ENCODE measurements at regions not wholly inside any gene's neighbourhood (a gene's known extent, or its start where the extent isn't known, plus 50 kb on each side); places are given as distances from the start of the nearest gene placed in this dataset.

DNA sequence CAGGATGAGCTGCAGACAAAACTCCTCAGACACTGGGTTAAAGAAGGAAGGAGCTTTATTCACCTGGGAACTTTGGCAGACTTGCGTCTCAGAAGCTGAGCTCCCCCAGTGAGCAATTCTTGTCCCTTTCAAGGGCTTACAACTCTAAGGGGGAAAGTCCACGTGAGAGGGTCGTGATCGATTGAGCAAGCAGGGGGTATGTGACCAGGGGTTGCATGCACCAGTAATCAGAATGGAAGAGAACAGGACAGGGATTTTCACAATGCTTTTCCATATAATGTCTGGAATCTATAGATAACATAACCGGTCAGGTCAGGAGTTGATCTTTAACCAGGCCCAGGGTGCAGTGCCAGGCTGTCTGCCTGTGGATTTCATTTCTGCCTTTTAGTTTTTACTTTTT lies 202.8 kb upstream of the MRPS30 start:
- FAIRE-seq: no peak
- Histone ChIP-seq H2BK5ac (ENCODE audit: low read depth, low read length) (no peak overlapping the region), H3K79me2 (ENCODE audit: control insufficient read depth in 1 of 2, insufficient read depth in 2 of 2, low read length in 2 of 2) (no peaks in the 10 kb centered on the region), H4K8ac (ENCODE audit: extremely low read depth, insufficient read depth, low read length) (no peak overlapping the region), H3K4me2 (ENCODE audit: insufficient read depth in 1 of 2, low read depth in 2 of 2, low read length in 2 of 2) (no peak overlapping the region), H2AK5ac (ENCODE audit: low read depth, low read length) (no peak overlapping the region), H3K18ac (ENCODE audit: extremely low read depth, low read length) (no peak overlapping the region), H2BK15ac (ENCODE audit: low read length) (no peak overlapping the region), H3K27ac (ENCODE audit: low read depth, low read length) (no peak overlapping the region), H3K9me3 (ENCODE audit: insufficient read depth in 2 of 2, low read depth in 1 of 2, low read length in 1 of 2) (no peaks in the 10 kb centered on the region), H2AFZ (ENCODE audit: low read length) (no peak overlapping the region), H3K23me2 (ENCODE audit: low read depth, low read length) (no peaks in the 10 kb centered on the region), H3K36me3 (ENCODE audit: control insufficient read depth in 2 of 4, insufficient read depth in 4 of 4, low read length in 3 of 4) (no peaks in the 10 kb centered on the region), H2BK20ac (ENCODE audit: low read length) (no peak overlapping the region), H3K79me1 (ENCODE audit: low read depth, low read length) (no peaks in the 10 kb centered on the region), H3K4me1 (replicated peaks in 1 of 4; ENCODE audit: control insufficient read depth in 3 of 4, insufficient read depth in 4 of 4, low read length in 3 of 4) (no peaks in the 10 kb centered on the region), H4K91ac (replicated peaks; ENCODE audit: insufficient read length, low read length) (no peak overlapping the region), H3K27me3 (replicated peaks in 1 of 4; ENCODE audit: control insufficient read depth in 3 of 4, extremely low read depth in 1 of 4, insufficient read depth in 3 of 4, low read length in 3 of 4) (no peaks in the 10 kb centered on the region), H3K4ac (replicated peaks; ENCODE audit: insufficient read length, low read depth, low read length) (no peak overlapping the region), H4K20me1 (replicated peaks in 1 of 2; ENCODE audit: control insufficient read depth in 1 of 2, insufficient read depth in 2 of 2, low read length in 2 of 2) (no peaks in the 10 kb centered on the region), H4K5ac (ENCODE audit: insufficient read length, low read depth, low read length) (no peak overlapping the region), H3K9ac (replicated peaks in 1 of 4; ENCODE audit: extremely low read depth in 1 of 4, low read depth in 3 of 4, low read length in 3 of 4) (no peak overlapping the region), H3K4me3 (ENCODE audit: extremely low read depth in 1 of 4, insufficient read depth in 2 of 4, low read depth in 3 of 4, low read length in 4 of 4) (no peak overlapping the region), H2BK12ac (ENCODE audit: low read depth, low read length) (no peak overlapping the region), H3K14ac (ENCODE audit: insufficient read length) (no peak overlapping the region), H2BK120ac (replicated peaks; ENCODE audit: low read depth, low read length) (no peak overlapping the region), H3K23ac (ENCODE audit: insufficient read length) (no peak overlapping the region), H3K56ac (replicated peaks; ENCODE audit: insufficient read length, low read depth, low read length) (no peak overlapping the region)
- 90% methylated on average over 5 of the region's 5 CpGs; no CpG with 5 or more reads in 1 of the 2 experiments for WGBS, 2 experiments (ENCODE audit: extremely low coverage in 1 of 2, insufficient coverage in 1 of 2, insufficient read length in 1 of 2, insufficient replicate concordance in 2 of 2, low coverage in 1 of 2, low lambda C conversion rate in 2 of 2, missing lambda C conversion rate in 1 of 2)
- POLR2A ChIA-PET (ENCODE audit: partially characterized antibody): no interaction called here
- no peak for DNase-seq (ENCODE audit: low read depth in 1 of 2, low spot score in 2 of 2)
- TF ChIP-seq FOSL1 (IDR thresholded peaks at IDR 0.05; ENCODE audit: insufficient read depth, low read depth, low read length) (no peak), SP2 (IDR thresholded peaks at IDR 0.05; ENCODE audit: low read length) (no peak), SIX5 (IDR thresholded peaks at IDR 0.05; ENCODE audit: low read depth, low read length) (no peak), NANOG (IDR thresholded peaks at IDR 0.05; ENCODE audit: insufficient read depth, low read depth, low read length, poor library complexity, severe bottlenecking) (no peak), RXRA (IDR thresholded peaks at IDR 0.05; ENCODE audit: insufficient read depth, low read depth, low read length) (no peak), TAF1 (IDR thresholded peaks at IDR 0.05; ENCODE audit: low read depth, low read length) (no peak), TCF12 (IDR thresholded peaks at IDR 0.05; ENCODE audit: low read depth, low read length) (no peak), SP1 (IDR thresholded peaks at IDR 0.05; ENCODE audit: low read depth, low read length) (no peak), RFX5 (IDR thresholded peaks at IDR 0.05; ENCODE audit: borderline replicate concordance, low read depth, low read length) (no peak)
- TF ChIP-seq, protein P1, sequence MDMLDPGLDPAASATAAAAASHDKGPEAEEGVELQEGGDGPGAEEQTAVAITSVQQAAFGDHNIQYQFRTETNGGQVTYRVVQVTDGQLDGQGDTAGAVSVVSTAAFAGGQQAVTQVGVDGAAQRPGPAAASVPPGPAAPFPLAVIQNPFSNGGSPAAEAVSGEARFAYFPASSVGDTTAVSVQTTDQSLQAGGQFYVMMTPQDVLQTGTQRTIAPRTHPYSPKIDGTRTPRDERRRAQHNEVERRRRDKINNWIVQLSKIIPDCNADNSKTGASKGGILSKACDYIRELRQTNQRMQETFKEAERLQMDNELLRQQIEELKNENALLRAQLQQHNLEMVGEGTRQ (IDR thresholded peaks at IDR 0.05; ENCODE audit: low read length): no peak
- TF ChIP-seq, protein P2, sequence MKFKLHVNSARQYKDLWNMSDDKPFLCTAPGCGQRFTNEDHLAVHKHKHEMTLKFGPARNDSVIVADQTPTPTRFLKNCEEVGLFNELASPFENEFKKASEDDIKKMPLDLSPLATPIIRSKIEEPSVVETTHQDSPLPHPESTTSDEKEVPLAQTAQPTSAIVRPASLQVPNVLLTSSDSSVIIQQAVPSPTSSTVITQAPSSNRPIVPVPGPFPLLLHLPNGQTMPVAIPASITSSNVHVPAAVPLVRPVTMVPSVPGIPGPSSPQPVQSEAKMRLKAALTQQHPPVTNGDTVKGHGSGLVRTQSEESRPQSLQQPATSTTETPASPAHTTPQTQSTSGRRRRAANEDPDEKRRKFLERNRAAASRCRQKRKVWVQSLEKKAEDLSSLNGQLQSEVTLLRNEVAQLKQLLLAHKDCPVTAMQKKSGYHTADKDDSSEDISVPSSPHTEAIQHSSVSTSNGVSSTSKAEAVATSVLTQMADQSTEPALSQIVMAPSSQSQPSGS (IDR thresholded peaks at IDR 0.05; ENCODE audit: low read length): no peak
- CTCF ChIA-PET (ENCODE audit: partially characterized antibody): interaction anchor here (4.0 kb wide), 1 partner anchor 9 kb away, joined by 35 read pairs; no protein-coding TSS in a partner anchor

All from H1 (cell line).